T-cell (primary cell): ENCODE measurements at regions not wholly inside any gene's neighbourhood (a gene's known extent, or its start where the extent isn't known, plus 50 kb on each side); places are given as distances from the start of the nearest gene placed in this dataset.
A peak's percentile ranks its signal among the peaks of the same experiment; 100 is the strongest.

Source experiments
- ATAC-seq, 4 experiments: fragments of 200-7000 bp in 3 of 4; fragments of 150-1000 bp in 1 of 4; cut with Tn5 transposase; replicated peaks in 1 of 4; 1 replicate in 3 of 4; 2 replicates in 1 of 4; pipeline ENCODE4 v1.10.0; 2021; ENCODE audit warnings: moderate library complexity in 3 of 4, mild to moderate bottlenecking in 2 of 4, moderate number of reproducible peaks in 1 of 4
- CTCF ChIA-PET, 2 donors: fragments of 300-600 bp; sonication (Branson Sonifier 250); formaldehyde crosslinking; loops; one replicate each; lab custom pipeline; 2022; ENCODE audit warnings: antibody characterized with exemption in 2 of 2; lab: Charles Lee
- POLR2A ChIA-PET, 2 donors: fragments of 300-600 bp; sonication (Branson Sonifier 250); formaldehyde crosslinking; loops; one replicate each; lab custom pipeline; 2022; ENCODE audit warnings: antibody characterized with exemption in 2 of 2; lab: Charles Lee
- DNase-seq, 35 experiments: peaks; one replicate each; pipeline versions ENCODE4 v3.0.0 to v3.0.0-alpha.2; 2013 to 2023
- H3K27ac ChIP-seq: one replicate; pipeline ENCODE4 v1.5.1; 2013; ENCODE audit warnings: low read length
- H3K27me3 ChIP-seq, 2 experiments: replicated peaks in 1 of 2; 1 replicate in 1 of 2; 2 replicates in 1 of 2; pipeline versions ENCODE4 v1.6.1 to v1.7.0; 2013; ENCODE audit warnings: low read length in 1 of 2, mixed read lengths in 1 of 2; ENCODE audit not compliant: control insufficient read depth in 2 of 2, insufficient read depth in 2 of 2; ENCODE audit errors: extremely low read depth in 1 of 2
- H3K36me3 ChIP-seq, 2 donors: 1 replicate in 1 of 2; 2 replicates in 1 of 2; pipeline versions ENCODE4 v1.6.1 to v1.7.0; 2013; ENCODE audit warnings: low read length in 1 of 2; ENCODE audit not compliant: control insufficient read depth in 2 of 2, insufficient read depth in 1 of 2; ENCODE audit errors: extremely low read depth in 1 of 2
- H3K4me1 ChIP-seq, 2 experiments: 1 replicate in 1 of 2; 2 replicates in 1 of 2; pipeline versions ENCODE4 v1.6.1 to v1.7.0; 2013; ENCODE audit warnings: low read length in 2 of 2, mixed read lengths in 1 of 2; ENCODE audit not compliant: insufficient read depth in 2 of 2, control insufficient read depth in 1 of 2; ENCODE audit errors: extremely low read depth in 1 of 2
- H3K4me3 ChIP-seq, 2 donors: 1 replicate in 1 of 2; 2 replicates in 1 of 2; pipeline versions ENCODE4 v1.5.1 to v1.7.0; 2013; ENCODE audit warnings: mild to moderate bottlenecking in 2 of 2, low read length in 1 of 2, moderate library complexity in 1 of 2; ENCODE audit not compliant: control insufficient read depth in 1 of 2; ENCODE audit errors: extremely low read depth in 1 of 2
- H3K9me3 ChIP-seq: 2 replicates; pipeline ENCODE4 v1.7.0; 2013
- H3K27ac Mint-ChIP-seq, 2 donors: one replicate each; pipeline ENCODE4 v1.8.0; 2020 to 2021; ENCODE audit warnings: mild to moderate bottlenecking in 2 of 2, mixed read lengths in 2 of 2
- H3K27me3 Mint-ChIP-seq, 2 donors: one replicate each; pipeline ENCODE4 v1.8.0; 2021 to 2022; ENCODE audit warnings: mixed read lengths in 2 of 2
- H3K36me3 Mint-ChIP-seq: one replicate; pipeline ENCODE4 v1.8.0; 2021; ENCODE audit warnings: mixed read lengths
- H3K4me1 Mint-ChIP-seq, 3 donors: one replicate each; pipeline ENCODE4 v1.8.0; 2020 to 2022; ENCODE audit warnings: mixed read lengths in 3 of 3, mild to moderate bottlenecking in 1 of 3
- H3K4me3 Mint-ChIP-seq, 3 donors: one replicate each; pipeline ENCODE4 v1.8.0; 2020 to 2022; ENCODE audit warnings: mild to moderate bottlenecking in 3 of 3, mixed read lengths in 3 of 3, moderate library complexity in 3 of 3
- H3K9me3 Mint-ChIP-seq, 3 donors: one replicate each; pipeline ENCODE4 v1.8.0; 2020 to 2022; ENCODE audit warnings: mixed read lengths in 3 of 3
- WGBS: methylation state at CpG from one replicate; pipeline ENCODE4 v1.1.5; 2013; ENCODE audit warnings: missing lambda C conversion rate; ENCODE audit not compliant: insufficient coverage; 5-methylcytosine and 5-hydroxymethylcytosine counted together

DNA sequence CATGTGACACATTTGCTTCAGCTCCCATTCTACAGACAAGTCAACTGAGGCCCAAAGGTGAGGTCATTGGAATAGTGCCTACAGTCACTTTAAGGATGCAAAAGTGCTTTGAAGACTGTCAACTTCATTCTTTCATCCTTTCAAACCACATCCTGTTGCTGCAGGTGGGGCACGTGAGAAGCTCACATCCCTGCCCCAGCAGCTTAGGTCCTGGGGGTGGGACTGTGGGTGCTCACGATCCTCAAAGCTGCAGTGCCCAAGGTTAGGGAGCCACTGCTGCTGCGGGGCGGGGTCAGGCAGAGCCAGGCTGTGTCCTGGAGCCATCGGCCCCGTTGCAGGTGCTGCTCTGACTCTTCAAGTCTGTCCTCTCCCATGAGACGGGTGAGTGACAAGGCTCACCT, 57.9 kb upstream of the IER5L start:
- peak overlapping the region; percentile 50 to 71 for H3K4me3 ChIP-seq
- peak overlapping the region; percentile 71 for H3K27ac ChIP-seq
- Mint-ChIP-seq H3K36me3 (peaks cover 3% of the 10 kb centered on the region), H3K9me3 (peaks cover 0 to 9% (median 7%) of the 10 kb centered on the region in 3 donors), H3K27me3 (no peaks in the 10 kb centered on the region), H3K4me3 (peak overlapping the region; percentile 84 to 90 (median 89)), H3K27ac (peak overlapping the region; percentile 94 to 98), H3K4me1 (peaks cover 53 to 69% (median 63%) of the 10 kb centered on the region in 3 donors)
- DNase-seq: peak; percentile 56 to 85 (median 70)
- H3K36me3 ChIP-seq: no peaks in the 10 kb centered on the region
- peaks cover 17 to 54% of the 10 kb centered on the region in 2 experiments for H3K4me1 ChIP-seq
- peak; percentile 81 to 88 (median 84) for ATAC-seq
- no peaks in the 10 kb centered on the region for H3K9me3 ChIP-seq
- ChIA-PET POLR2A (interaction anchor here (0.7 to 0.8 kb wide), 2 partner anchors 8 to 58 kb away, joined by 3 to 4 read pairs; partner anchors contain the start of gene IER5L (in 1 of the 2)), CTCF (interaction anchor here in 1 of 2 donors (0.6 to 0.7 kb wide), 2 partner anchors 23 to 810 kb away, joined by 3 read pairs; no protein-coding TSS in a partner anchor)
- 0% methylated on average over 6 of the region's 7 CpGs for WGBS
- no peaks in the 10 kb centered on the region for H3K27me3 ChIP-seq

DNA sequence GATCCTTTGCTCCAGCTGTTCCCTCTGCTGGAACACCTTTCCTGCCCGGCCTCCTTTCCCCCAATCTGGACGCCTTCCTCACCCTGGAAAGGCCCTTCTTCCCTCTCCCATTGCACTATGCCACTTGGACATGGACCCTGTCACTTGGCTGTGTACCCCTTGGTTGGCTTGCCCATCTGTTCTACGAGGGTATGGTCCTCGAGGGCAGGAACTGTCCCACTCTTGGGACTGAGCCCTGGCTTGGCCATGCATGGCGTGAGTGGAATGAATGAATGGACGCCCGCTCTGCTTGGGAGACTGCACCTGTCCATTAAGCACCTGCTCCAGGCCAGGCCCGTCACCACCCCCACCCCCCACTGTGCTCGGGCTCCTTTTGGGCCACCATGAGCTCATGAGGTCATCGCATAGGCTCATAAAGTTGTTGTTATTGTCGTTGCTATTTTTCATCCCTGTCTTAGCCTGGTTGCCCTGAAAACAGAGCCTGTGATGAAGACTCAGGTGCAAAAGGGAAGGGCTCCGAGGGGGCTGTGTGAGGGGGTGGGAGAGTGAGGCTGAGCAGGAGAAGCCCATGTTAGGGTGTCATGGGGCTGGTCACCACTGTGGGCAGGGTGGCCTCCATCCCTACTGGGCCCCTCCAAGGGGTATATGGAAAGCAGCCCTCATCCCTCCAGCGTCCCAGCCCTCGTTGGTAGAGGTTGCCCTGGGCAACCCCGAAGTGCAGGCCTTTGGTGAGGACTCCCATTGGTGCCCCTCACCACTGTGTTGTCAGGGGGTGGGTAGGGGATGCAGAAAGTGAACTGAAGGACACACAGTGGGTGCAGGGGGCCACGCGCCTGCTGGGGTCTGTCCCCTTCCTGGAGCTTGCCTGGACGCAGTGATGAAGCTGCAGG, 57.2 kb upstream of the IER5L start:
- peaks cover 17 to 54% of the 10 kb centered on the region in 2 experiments for H3K4me1 ChIP-seq
- peak overlapping the region; percentile 71 for H3K27ac ChIP-seq
- 94% methylated on average over 9 of the region's 18 CpGs for WGBS
- peaks cover 48 to 64% (median 61%) of the 10 kb centered on the region in 3 donors for H3K4me1 Mint-ChIP-seq
- ATAC-seq (no peak), DNase-seq (no peak)
- CTCF ChIA-PET: interaction anchor here in 1 of 2 donors (0.6 to 0.7 kb wide), 2 partner anchors 23 to 39 kb away, joined by 3 read pairs; no protein-coding TSS in a partner anchor
- H3K27ac Mint-ChIP-seq: peak overlapping the region; percentile 94 to 98
- H3K9me3 Mint-ChIP-seq: peaks cover 0 to 9% (median 7%) of the 10 kb centered on the region in 3 donors
- peak overlapping the region in 1 of 2 donors; percentile 50 for H3K4me3 ChIP-seq
- no peaks in the 10 kb centered on the region for H3K27me3 Mint-ChIP-seq
- H3K36me3 Mint-ChIP-seq: peaks cover 3% of the 10 kb centered on the region
- no peaks in the 10 kb centered on the region for H3K36me3 ChIP-seq
- H3K27me3 ChIP-seq: no peaks in the 10 kb centered on the region
- H3K4me3 Mint-ChIP-seq: peak overlapping the region; percentile 84 to 90 (median 89)
- POLR2A ChIA-PET: interaction anchor here (0.5 to 0.8 kb wide), 2 partner anchors 30 to 57 kb away, joined by 3 read pairs; partner anchors contain the start of gene IER5L (in 1 of the 2)
- no peaks in the 10 kb centered on the region for H3K9me3 ChIP-seq

DNA sequence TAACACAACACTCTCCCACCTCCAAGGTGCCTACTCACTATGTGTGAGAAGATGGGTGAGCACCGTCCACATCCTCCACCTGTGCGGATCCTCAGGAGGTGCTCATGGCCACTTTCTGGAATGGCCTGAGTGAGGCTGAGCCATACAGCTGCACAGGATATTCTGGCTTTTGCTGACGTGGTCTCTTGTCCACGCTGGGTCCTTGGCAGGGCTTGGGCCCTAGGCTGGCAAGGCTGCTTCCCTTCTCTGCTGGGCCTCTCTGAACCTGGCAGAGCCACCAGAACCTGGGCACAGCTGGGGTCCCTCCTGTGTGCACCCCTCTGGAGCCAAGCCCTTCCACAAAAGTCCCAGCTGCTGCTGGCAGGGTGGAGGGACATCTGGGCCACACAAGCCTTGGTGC, 56.4 kb upstream of the IER5L start:
- Mint-ChIP-seq H3K27me3 (no peaks in the 10 kb centered on the region), H3K4me3 (peak overlapping the region in 1 of 3 donors; percentile 89), H3K27ac (peak overlapping the region; percentile 65 to 77), H3K36me3 (peaks cover 3% of the 10 kb centered on the region), H3K4me1 (peaks cover 49 to 67% (median 63%) of the 10 kb centered on the region in 3 donors), H3K9me3 (peaks cover 0 to 9% (median 7%) of the 10 kb centered on the region in 3 donors)
- ChIA-PET CTCF (no interaction called here), POLR2A (no interaction called here)
- no peak overlapping the region for H3K27ac ChIP-seq
- ATAC-seq: no peak
- H3K4me3 ChIP-seq: no peak overlapping the region
- WGBS: 79% methylated on average over 4 of the region's 4 CpGs
- H3K9me3 ChIP-seq: no peaks in the 10 kb centered on the region
- DNase-seq: no peak
- no peaks in the 10 kb centered on the region for H3K36me3 ChIP-seq
- peaks cover 17 to 54% of the 10 kb centered on the region in 2 experiments for H3K4me1 ChIP-seq
- no peaks in the 10 kb centered on the region for H3K27me3 ChIP-seq

DNA sequence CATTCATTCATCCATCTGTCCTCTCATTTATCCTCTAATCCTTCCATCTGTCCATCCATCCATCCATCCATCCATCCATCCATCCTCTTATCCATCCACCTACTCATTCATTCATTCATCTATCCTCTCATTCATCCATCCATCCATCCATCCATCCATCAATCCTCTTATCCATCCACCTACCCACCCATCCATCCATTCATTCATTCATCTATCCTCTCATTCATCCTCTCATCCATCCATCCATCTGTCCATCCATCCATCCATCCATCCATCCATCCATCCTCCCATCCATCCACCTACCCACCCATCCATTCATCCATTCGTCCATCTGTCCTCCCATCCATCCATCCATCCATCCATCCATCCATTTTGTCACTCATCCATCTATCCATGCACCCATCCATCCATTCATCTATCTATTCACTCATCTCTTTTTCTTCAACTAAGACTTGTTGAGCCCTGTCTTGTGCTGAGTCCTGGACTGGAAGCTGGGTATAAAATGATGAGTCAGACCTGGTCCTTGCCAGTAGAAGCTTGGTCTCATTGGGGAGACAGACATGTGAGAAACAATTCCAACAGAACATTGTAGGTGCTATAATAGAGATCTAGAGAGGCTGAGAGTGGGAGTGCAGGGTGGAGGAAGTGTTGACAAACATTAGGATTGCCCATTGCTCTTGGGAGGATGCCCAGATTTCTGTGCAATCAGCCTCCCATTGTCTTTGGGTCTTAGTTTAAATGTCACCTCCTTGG, 55.0 kb upstream of the IER5L start:
- DNase-seq (no peak), ATAC-seq (no peak)
- H3K9me3 ChIP-seq: no peaks in the 10 kb centered on the region
- Mint-ChIP-seq H3K4me3 (no peak overlapping the region), H3K27ac (peak overlapping the region; percentile 44 to 65), H3K36me3 (peaks cover 3% of the 10 kb centered on the region), H3K27me3 (no peaks in the 10 kb centered on the region), H3K4me1 (peaks cover 41 to 64% (median 56%) of the 10 kb centered on the region in 3 donors), H3K9me3 (peaks cover 0 to 9% (median 7%) of the 10 kb centered on the region in 3 donors)
- 86% methylated on average over 1 of the region's 1 CpG for WGBS
- peaks cover 15 to 49% of the 10 kb centered on the region in 2 experiments for H3K4me1 ChIP-seq
- POLR2A ChIA-PET: no interaction called here
- H3K4me3 ChIP-seq: no peak overlapping the region
- H3K27me3 ChIP-seq: no peaks in the 10 kb centered on the region
- CTCF ChIA-PET: no interaction called here
- no peaks in the 10 kb centered on the region for H3K36me3 ChIP-seq
- no peak overlapping the region for H3K27ac ChIP-seq

DNA sequence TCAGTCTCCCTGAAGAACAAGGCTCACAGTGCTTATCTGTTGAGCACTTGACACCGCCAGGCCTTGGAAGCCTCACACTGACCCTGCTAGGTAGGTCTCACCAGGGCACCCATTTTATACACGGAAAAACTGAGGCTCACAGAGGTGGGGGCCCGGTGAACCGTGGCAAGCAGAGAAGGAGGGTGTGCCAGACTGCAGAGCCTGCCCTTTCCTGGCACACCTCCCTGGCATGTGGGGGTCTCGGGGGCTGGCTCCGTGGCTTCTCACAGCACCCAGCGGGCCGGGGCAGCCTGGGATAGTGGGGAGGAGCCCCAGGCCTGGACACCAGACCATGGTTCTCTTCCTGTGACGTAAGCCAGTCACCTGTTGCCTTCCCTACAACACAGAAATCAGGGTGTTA, 53.7 kb upstream of the IER5L start:
- H3K36me3 ChIP-seq: no peaks in the 10 kb centered on the region
- peaks cover 30 to 52% (median 47%) of the 10 kb centered on the region in 3 donors for H3K4me1 Mint-ChIP-seq
- H3K9me3 ChIP-seq: no peaks in the 10 kb centered on the region
- no peak overlapping the region for H3K27ac Mint-ChIP-seq
- peaks cover 11 to 44% of the 10 kb centered on the region in 2 experiments for H3K4me1 ChIP-seq
- peaks cover 0 to 9% (median 7%) of the 10 kb centered on the region in 3 donors for H3K9me3 Mint-ChIP-seq
- H3K36me3 Mint-ChIP-seq: peaks cover 3% of the 10 kb centered on the region
- CTCF ChIA-PET: no interaction called here
- H3K27me3 Mint-ChIP-seq: no peaks in the 10 kb centered on the region
- DNase-seq: no peak
- no peak overlapping the region for H3K4me3 ChIP-seq
- no peak for ATAC-seq
- POLR2A ChIA-PET: no interaction called here
- 94% methylated on average over 8 of the region's 9 CpGs for WGBS
- H3K27ac ChIP-seq: no peak overlapping the region
- peaks cover 0 to 2% of the 10 kb centered on the region in 2 experiments for H3K27me3 ChIP-seq
- H3K4me3 Mint-ChIP-seq: no peak overlapping the region
